Head of caudate nucleus (tissue), 42 donors: ENCODE measurements at regions not wholly inside any gene's neighbourhood (a gene's known extent, or its start where the extent isn't known, plus 50 kb on each side); places are given as distances from the start of the nearest gene placed in this dataset.

Experiments used
- DNase-seq, 42 donors: peaks; one replicate each; pipeline versions ENCODE4 v3.0.0 to v3.0.0-alpha.2; 2020 to 2021; ENCODE audit warnings: mixed read lengths in 7 of 42
- intact Hi-C: fragments of 100-400 bp; cut with DNase I; formaldehyde crosslinking; loops from one replicate; pipeline ENCODE4 v1.15.0; 2022

DNA sequence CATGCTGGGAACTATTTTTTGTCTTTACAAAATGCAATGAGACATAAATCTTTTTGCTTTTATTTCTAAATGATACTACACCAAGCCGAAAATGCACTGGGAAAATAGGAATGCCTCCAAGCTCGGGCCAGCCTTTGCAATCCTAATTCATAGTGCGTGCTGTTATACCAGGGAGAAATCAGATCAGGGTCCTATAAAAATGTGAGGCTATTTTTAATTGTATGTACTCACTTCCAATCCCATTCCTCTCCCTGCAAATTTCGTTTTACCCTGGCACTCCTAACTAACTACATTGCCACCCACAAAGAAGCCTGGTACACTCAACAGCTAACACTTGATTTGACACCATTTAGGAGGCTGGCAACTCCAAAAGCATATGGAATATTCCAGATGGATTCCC, 350.6 kb upstream of the ZFP64 start:
- no peak for DNase-seq
- intact Hi-C loops, result no loop called here

DNA sequence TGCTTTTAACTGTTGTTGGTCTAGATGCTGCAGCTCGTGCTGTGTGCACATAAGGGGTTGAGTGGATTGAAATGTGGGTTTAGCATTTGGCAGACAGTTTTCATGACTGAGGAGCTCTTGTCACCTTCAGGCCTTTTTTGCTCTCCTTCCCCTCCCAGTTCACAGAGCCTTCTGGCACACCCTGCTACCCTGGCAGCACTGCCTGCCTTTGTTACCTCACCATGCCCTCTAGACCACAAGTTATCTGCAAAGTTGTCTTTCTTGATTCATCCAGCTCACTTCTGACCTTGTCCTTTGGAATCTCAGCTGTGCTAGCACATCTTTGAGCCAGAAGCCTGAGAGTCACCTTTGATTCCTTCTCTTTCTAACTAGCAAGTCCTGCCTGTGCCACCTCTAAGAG, 348.9 kb upstream of the ZFP64 start:
- DNase-seq, result no peak
- intact Hi-C loops, result no loop called here

DNA sequence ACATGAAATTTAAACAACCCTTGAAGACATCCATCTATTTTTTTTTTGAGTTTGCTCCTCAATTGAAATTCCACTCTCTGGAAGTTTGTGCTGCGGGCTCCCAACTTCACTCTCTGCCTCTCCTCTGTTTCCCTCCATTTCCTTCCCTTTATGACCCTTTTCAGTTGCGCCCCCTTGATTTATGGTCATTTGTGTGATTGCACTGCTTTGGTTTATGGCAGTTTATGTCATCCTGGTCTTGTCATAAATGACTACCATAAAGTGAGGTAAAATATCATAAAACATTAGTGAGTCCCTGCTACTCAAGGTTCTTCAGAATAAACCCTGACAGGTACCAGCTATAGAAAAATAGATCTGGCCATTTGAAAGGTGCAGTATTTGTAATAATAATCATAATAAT, 348.3 kb upstream of the ZFP64 start:
- no peak for DNase-seq
- intact Hi-C loops, result no loop called here

DNA sequence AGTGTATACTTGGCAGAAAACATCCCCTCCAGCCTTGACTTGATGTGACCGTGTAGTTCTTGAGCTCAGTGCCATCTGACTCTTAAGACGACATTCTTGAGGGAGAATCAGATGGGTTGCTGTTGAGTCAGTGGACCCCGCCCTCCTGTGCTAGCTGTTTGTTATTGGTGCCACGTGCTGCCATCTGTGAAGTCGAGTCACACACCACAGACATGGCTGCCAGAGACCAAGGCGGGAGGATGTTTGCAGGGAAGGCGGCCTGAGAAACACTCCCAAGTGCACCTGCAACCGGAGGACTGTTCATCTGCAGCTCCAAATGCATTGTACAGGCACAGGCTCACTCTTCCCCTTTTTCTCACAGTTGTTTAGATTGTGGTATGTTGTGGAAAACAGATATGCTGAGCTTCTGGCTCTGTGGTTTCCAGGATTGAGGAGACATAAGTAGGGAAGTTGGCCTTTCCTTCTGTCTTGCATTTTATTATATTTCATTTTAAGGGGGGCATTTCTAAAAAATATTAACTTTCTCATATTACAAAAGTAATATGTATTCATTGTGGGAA, 345.3 kb upstream of the ZFP64 start:
- intact Hi-C loops, result no loop called here
- no peak for DNase-seq

DNA sequence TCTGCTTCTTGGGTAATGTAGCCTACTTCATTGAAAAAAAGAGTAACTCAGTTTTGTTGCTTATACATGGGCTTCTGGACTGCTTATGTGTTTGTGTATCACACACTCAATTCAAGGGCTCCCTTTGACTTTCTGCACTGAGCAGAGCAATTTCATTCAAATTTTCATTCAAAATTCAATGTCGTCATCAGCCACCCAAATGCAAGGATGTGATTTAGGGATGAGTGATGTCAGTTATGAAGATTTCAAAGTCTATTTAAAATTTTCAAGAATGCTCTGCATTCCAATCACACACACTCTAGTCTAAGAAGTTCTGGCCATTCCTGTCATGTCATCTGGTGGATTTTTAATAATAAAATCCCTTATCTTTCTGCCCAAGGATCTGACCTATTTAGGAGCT, 344.5 kb upstream of the ZFP64 start:
- no peak for DNase-seq
- intact Hi-C loops, result no loop called here

DNA sequence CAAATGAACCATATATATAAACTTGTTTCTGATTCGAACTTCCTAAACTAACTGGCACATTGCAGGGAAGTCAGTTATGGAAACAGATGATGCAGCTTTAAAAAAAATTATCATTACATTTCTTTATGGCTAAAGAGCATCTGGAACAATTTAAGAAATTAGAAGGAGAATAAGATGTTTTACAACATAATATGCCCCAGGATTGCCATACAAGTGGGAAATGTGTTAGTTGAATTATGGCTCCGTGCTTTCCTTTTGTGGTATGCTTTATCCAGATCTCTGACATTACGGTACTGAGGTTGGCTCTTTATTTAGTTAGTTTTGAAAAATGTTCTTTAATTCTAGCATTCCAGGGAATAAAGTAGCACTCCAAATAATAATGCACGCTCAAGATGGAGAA, 343.0 kb upstream of the ZFP64 start:
- intact Hi-C loops, result no loop called here
- DNase-seq, result no peak

DNA sequence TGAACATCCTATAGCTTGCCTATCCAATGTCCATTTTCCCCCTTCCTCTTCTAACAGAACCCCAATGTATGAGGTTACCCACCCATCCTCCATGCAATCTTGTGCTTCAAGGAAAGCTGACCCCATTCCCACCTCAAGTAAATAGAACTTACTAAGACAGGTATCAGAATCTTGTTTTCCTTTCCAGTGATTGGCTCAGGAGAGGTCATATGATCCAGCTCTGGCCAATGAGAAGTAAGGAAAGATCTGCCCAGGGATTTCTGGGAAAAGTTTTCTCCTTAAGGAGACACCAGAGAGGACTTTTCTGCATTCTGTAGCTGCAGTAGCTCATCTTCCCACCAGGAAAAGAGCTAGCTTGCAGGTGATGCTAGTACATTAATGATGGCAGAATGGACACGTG, 341.8 kb upstream of the ZFP64 start:
- no peak for DNase-seq
- intact Hi-C loops, result no loop called here

DNA sequence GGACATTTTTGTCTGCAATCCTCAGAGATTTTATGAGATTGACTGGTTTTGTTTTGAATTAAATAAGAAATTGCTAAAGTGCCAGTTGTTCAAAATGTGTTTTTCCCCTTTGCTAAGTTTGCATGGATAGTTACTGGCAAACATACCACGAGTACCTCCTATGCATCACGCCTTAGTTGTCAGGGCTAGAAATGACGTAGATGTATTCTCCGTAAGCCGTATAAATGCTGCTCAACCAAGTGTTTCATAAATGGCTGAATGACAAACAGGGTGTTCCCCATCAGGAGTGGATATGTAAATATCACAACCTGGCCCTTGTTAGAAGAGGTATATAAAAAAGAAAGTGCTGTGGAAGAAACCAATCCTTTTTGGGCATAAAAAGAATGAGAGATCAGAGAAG, 341.1 kb upstream of the ZFP64 start:
- DNase-seq, result no peak
- intact Hi-C loops, result no loop called here

DNA sequence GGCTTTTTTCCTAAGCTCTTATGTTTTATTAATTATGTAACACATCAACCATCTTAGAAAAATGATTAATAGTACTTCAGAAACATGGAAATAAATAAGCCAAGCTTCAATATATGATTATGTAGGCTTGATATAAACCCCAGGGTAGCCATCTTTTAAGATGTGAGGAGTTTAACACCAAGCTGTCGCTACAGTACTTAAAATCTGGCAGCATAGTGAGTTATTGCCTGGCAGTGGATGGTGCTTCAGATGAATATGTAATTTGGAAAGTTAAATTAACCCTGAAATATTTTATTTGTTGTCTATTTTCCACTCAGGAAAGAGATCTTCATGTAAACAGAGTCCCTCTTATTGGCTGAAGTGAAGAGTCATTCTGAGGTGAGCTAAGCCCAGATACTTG, 339.0 kb upstream of the ZFP64 start:
- intact Hi-C loops, result no loop called here
- DNase-seq, result no peak

DNA sequence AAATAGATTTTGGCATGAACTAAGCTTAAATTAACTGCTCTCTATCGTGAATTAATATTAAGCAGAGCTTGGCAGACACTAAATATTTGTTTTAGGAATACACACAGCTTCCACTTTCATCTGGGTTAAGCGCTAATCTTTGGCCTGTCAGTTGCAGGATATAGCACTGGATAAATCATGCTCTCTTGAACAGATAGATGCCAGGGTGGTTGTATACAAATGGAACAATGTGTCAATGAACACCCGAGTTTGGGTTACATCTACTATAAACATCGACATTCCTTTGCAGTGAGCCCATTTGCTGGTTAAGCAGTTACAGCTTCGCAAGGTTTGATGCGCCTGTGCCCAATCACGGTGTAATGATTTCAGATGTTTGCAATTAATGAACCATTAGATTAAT, 338.2 kb upstream of the ZFP64 start:
- intact Hi-C loops, result no loop called here
- no peak for DNase-seq

DNA sequence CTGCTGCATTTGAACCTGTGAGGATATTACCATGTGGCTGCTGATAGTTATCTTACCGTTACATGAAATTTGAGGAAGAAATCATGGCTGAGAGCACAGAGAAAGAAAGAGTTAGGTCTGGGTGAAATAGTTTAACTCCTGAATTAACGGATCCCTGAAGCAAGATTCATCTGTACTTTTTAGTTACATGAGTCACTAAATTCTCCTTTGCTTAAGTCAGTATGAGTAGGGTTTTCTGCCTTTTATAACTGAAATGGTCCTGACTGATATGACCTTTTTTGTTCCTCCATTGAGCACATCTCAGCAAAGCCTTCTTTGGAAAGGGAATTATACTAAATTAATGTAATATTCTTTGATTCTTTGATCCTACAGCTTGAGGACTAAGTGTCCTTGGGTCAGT, 333.3 kb upstream of the ZFP64 start:
- intact Hi-C loops, result no loop called here
- no peak for DNase-seq

DNA sequence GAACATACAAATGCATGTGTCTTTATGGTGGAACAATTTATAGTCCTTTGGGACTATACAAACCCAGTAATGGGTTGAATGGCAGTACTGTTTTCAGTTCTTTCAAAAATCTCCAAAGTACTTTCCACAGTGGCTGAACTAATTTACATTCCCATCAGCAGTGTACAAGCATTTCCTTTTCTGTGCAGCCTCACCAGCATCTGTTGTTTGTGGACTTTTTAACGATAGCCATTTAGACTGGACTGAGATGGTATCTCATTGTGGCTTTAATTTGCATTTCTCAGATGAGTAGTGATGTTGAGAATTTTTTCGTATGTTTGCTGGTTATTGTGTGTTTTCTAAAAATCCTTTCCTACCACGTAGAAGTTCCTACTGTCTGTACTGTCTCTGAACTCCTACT, 327.2 kb upstream of the ZFP64 start:
- intact Hi-C loops, result no loop called here
- no peak for DNase-seq

DNA sequence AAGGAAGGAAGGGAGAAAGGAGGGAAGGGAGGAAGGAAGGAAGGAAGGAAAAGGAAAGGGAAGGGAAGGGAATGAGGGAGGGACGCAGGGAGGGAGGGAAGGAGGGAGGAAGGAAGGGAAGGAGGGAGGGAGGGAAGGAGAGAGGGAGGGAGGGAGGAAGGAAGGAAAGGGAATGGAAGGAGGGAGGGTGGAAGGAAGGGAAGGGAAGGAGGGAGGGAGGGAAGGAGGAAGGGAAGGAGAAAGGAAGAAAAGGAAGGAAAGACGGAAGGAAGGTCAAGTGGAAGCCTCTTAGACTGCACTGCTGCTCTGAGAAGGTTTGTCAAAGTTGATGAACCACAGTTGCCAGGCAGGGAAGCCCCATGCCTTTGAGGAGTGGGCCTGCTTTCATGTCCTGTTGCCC, 324.3 kb upstream of the ZFP64 start:
- intact Hi-C loops, result no loop called here
- DNase-seq, result no peak

DNA sequence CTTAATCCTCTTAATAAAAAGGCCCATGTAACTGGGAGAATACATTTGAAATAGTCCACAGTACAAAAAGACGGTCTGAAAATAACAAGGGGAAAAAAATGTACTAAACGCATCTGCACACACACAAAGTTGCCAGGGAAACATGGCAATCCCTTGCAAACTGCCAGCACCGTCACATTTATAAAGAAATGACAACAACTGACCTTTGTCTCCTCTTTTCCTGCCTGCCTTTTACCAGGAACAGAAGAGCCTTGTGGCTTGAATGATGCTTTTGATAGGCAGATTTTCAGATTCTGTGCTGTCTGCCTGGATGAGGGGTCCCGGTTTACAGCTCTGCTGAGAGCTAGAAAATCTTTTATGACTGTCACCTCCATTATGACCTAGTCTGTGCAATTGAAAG, 308.6 kb upstream of the ZFP64 start:
- intact Hi-C loops, result no loop called here
- DNase-seq, result peak in 3 of 42 donors; percentile 7 to 33 (median 25)

DNA sequence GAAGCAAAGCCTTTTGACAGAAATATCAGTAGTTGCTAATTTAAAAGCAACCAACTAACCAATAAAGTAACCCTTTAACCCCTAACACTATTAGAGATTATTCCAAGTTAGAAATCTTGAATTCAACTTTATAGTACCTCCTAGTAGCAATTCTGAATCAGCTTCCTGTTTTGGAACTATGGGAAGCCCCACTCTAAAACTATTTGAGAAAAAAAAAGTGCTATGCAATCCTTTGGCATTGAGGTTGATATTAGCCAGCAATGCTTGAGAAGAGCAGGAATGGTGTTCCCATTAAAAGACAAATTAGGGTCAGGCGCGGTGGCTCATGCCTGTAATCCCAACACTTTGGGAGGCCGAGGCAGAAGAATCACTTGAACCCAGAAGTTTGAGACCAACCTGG, 306.2 kb upstream of the ZFP64 start:
- no peak for DNase-seq
- intact Hi-C loops, result no loop called here

DNA sequence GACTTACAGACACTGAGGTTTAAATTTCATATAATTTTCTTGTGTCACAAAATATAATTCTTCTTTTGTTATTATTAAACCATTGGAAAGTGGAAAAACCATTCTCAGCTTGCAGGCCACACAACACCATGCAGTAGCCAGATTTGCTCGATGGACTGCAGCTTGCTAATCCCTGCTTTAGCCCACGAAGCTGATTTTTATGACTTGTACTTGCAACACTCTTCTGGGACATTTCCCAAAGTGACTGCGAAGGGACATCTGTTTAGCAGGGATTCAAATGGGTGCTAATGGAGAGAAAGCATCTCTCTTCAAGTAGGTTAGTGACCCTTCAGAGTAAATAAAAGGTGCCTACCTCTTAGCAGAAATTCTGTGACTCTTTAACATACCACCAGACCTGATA, 304.6 kb upstream of the ZFP64 start:
- intact Hi-C loops, result no loop called here
- no peak for DNase-seq

DNA sequence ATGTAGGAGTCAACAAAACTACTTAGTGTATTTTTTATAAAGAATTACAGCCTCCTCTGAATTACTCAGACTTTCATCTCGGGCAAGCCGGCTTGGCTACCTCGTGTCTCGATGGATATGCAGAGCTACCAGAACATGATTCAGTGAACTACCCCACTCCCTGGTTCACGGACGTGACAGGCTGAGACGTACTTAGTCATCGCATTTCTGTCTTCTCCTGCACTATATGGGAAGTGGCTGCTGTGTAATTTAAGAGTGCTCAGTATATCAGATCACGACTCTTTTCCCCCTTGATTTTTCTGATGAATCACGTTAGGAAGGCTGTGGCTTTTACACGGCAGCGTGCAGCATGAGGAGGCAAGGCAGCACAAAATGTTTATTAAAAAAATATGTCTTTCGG, 302.7 kb upstream of the ZFP64 start:
- intact Hi-C loops, result no loop called here
- peak in 8 of 42 donors; percentile 4 to 47 (median 22) for DNase-seq

DNA sequence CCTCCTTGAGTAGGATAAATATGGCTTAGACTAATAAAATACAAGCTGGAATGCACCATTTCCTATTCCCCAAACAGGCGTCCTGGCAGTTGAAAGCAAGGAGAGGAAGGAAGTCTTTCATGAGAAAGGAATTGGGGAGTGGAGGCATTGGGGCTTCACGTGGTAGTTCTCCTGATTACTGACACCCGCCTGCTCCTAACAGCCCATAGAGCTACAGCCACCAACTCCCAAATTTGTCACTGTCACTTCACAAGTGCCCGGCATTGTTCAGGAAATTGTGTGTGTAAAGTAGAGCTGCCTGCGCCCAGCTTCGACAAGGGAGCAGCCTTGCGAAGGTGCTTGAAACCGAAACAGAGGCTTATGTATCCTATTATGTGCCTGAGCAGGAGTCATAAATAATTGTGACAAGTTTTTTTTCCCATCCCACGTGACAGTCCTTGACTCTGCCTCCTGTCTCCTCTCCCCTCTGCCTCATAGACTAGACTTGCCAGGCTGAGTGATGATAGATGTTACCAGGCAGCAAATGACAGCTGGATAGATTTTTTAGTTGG, 301.7 kb upstream of the ZFP64 start:
- no peak for DNase-seq
- intact Hi-C loops, result no loop called here

DNA sequence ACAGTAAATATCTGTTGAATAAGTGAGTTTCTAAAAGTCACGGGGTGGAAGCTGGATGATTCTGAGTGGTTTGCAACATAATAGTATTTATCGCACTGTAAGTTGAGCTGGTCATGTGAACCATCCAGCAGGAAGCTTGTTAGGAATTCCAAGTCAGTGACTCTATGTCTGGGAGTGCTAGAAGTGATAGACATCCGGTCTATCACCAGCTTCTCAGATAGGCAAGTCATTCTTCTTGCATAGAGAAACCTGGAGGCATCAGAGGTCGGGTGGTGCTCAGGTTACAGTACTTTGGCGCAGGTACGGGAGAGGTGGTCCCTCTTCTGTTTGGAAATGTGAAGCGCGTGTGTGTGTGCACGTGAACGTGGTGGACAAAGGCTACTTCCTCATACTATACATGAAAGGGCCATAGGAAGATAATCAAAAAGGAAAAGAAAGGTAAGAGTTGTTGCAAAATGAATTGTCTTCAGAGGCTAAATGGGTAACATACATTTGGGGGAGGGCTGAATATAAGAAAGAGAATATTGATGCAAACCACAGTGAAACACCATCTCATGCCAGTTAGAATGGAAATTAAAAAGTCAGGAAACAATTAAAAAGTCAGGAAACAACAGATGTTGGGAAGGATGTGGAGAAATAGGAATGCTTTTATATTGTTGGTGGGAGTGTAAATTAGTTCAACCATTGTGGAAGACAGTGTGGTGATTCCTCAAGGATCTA, 299.3 kb upstream of the ZFP64 start:
- DNase-seq, result no peak
- intact Hi-C loops, result no loop called here

DNA sequence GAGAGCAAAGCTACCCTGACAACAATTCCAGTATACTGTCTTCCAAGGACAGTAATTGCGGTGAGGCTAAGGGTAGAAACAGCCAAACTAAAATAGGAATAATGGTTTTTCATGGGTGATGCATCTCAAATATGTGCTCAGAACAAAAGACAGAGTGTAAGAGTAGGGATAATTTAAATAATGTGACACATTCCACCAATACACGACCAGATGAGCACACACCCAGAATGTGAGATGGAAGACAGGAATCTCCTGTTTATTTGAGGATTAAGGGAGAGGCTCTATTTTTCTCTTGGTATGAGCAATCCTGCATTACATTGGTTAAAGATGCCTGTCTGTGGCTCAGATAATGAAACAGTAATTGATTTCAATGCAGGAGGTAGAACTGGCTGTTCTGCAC, 292.9 kb upstream of the ZFP64 start:
- DNase-seq, result no peak
- intact Hi-C loops, result no loop called here

DNA sequence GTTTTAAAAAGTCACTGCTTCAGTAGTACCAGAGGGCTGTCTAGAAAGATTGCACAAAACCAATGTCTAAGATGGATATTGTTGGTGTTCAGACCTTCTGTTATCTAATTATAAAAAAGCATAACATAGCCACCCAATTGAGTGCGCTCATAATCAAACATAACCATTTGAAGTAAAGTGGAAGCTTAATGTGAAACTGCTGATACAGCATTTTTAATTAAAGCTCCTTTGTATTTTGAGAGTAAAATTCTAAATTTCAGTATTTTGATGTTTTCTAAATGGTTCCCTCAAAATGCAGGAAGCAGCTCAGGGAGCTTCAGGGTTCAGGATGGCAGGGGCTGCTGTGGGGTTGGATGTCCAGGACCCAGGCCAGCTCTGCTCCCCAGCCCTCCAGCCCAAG, 291.8 kb upstream of the ZFP64 start:
- intact Hi-C loops, result no loop called here
- no peak for DNase-seq
